HG02571 (cell line): ENCODE measurements at regions not wholly inside any gene's neighbourhood (a gene's known extent, or its start where the extent isn't known, plus 50 kb on each side); places are given as distances from the start of the nearest gene placed in this dataset.
"Not testable (repeated sequence)": the region's sequence is repeated elsewhere in the genome, so short reads cannot be mapped to it uniquely, and the experiment has no call there.

Experiments
- ATAC-seq: cut with Tn5 transposase; IDR thresholded peaks from one replicate; pipeline ENCODE4 v1.9.1; 2021; ENCODE audit warnings: mild to moderate bottlenecking, moderate library complexity; ENCODE audit not compliant: unreplicated experiment

- ATAC-seq, result no peak
Observed at GRCh38 chr5:92380069-92380770, 997.1 kb upstream of the ARRDC3 start.

- no peak for ATAC-seq
Observed at GRCh38 chr5:92378966-92379611, 996.0 kb upstream of the ARRDC3 start.

GRCh38 chr5:92374859-92375258, 991.7 kb upstream of the ARRDC3 start:
- ATAC-seq, result no peak

GRCh38 chr5:92372766-92373165, 989.6 kb upstream of the ARRDC3 start:
- no peak for ATAC-seq

- no peak for ATAC-seq
Observed at GRCh38 chr5:92371889-92372235, 988.7 kb upstream of the ARRDC3 start.

GRCh38 chr5:92371171-92371888, 988.2 kb upstream of the ARRDC3 start:
- ATAC-seq, result no peak

- ATAC-seq, result no peak
Observed at GRCh38 chr5:92370032-92370431, 986.9 kb upstream of the ARRDC3 start.

GRCh38 chr5:92369587-92369986, 986.5 kb upstream of the ARRDC3 start:
- ATAC-seq, result no peak

- no peak for ATAC-seq
Observed at GRCh38 chr5:92364986-92365550, 982.0 kb upstream of the ARRDC3 start.

GRCh38 chr5:92353107-92354030, 970.3 kb upstream of the ARRDC3 start:
- ATAC-seq, result no peak

- no peak for ATAC-seq
Observed at GRCh38 chr5:92337772-92338234, 954.7 kb upstream of the ARRDC3 start.

- ATAC-seq, result no peak
Observed at GRCh38 chr5:92332039-92332438, 948.9 kb upstream of the ARRDC3 start.

- no peak for ATAC-seq
Observed at GRCh38 chr5:92330365-92330764, 947.2 kb upstream of the ARRDC3 start.

GRCh38 chr5:92329759-92330158, 946.6 kb upstream of the ARRDC3 start:
- no peak for ATAC-seq

GRCh38 chr5:92328584-92329259, 945.6 kb upstream of the ARRDC3 start:
- no peak for ATAC-seq

GRCh38 chr5:92320446-92320845, 937.3 kb upstream of the ARRDC3 start:
- ATAC-seq, result no peak

GRCh38 chr5:92313385-92313784, 930.3 kb upstream of the ARRDC3 start:
- ATAC-seq, result no peak

GRCh38 chr5:92309336-92309991, 926.3 kb upstream of the ARRDC3 start:
- no peak for ATAC-seq

- no peak for ATAC-seq
Observed at GRCh38 chr5:92308679-92309078, 925.6 kb upstream of the ARRDC3 start.

GRCh38 chr5:92302356-92302755, 919.2 kb upstream of the ARRDC3 start:
- ATAC-seq, result not testable (repeated sequence)
